SK-N-SH treated with all-trans-retinoic acid at 6 μM for 48 hours (cell line): ENCODE measurements at regions not wholly inside any gene's neighbourhood (a gene's known extent, or its start where the extent isn't known, plus 50 kb on each side); places are given as distances from the start of the nearest gene placed in this dataset.

Experiments
- ATAC-seq: fragments of 200-7000 bp; cut with Tn5 transposase; 3 replicates; pipeline ENCODE4 v1.9.1; 2020; ENCODE audit warnings: mild to moderate bottlenecking, moderate library complexity
- ARNTL ChIP-seq: fragments of 450-650 bp; formaldehyde crosslinking; IDR thresholded peaks from 2 replicates; pipeline ENCODE4 v1.5.0; 2020; ENCODE audit warnings: low read depth, mild to moderate bottlenecking, moderate library complexity, borderline replicate concordance
- BACH2 ChIP-seq: fragments of 250-450 bp; sonication (Bioruptor Pico); IDR thresholded peaks from 2 replicates; pipeline ENCODE4 v1.9.0; 2021; ENCODE audit warnings: mild to moderate bottlenecking, borderline replicate concordance
- CSRNP3 ChIP-seq: fragments of 250-450 bp; sonication (Bioruptor Pico); IDR thresholded peaks from 2 replicates; pipeline ENCODE4 v1.5.1; 2021; ENCODE audit warnings: mild to moderate bottlenecking, moderate library complexity
- ESRRG ChIP-seq: fragments of 250-450 bp; sonication (Bioruptor Pico); IDR thresholded peaks from 2 replicates; pipeline ENCODE4 v1.6.1; 2021; ENCODE audit warnings: mild to moderate bottlenecking
- ISL1 ChIP-seq: fragments of 250-450 bp; sonication (Bioruptor Pico); IDR thresholded peaks from 2 replicates; pipeline ENCODE4 v2.1.2; 2022; ENCODE audit warnings: mild to moderate bottlenecking, moderate library complexity
- PATZ1 ChIP-seq: fragments of 250-450 bp; sonication (Bioruptor Pico); IDR thresholded peaks from 2 replicates; pipeline ENCODE4 v1.8.0; 2020; ENCODE audit warnings: mild to moderate bottlenecking, moderate library complexity, borderline replicate concordance
- PPARA ChIP-seq: fragments of 250-450 bp; sonication (Bioruptor Pico); IDR thresholded peaks from 2 replicates; pipeline ENCODE4 v1.5.0; 2020; ENCODE audit warnings: mild to moderate bottlenecking, borderline replicate concordance
- ZNF565 ChIP-seq: fragments of 450-650 bp; formaldehyde crosslinking; conservative IDR thresholded peaks from 2 replicates; pipeline ENCODE4 v1.5.0; 2020; ENCODE audit warnings: low read depth, mild to moderate bottlenecking, moderate library complexity
- ZNF70 ChIP-seq: fragments of 450-650 bp; formaldehyde crosslinking; IDR thresholded peaks from 2 replicates; pipeline ENCODE4 v1.5.0; 2020; ENCODE audit warnings: mild to moderate bottlenecking, moderate library complexity
- ZNF8 ChIP-seq: fragments of 450-650 bp; formaldehyde crosslinking; IDR thresholded peaks from 2 replicates; pipeline ENCODE4 v1.5.0; 2020; ENCODE audit warnings: mild to moderate bottlenecking, moderate library complexity
- TF ChIP-seq, protein P1 (sequence below): fragments of 250-450 bp; sonication (Bioruptor Pico); IDR thresholded peaks from 2 replicates; pipeline ENCODE4 v1.5.0; 2020; ENCODE audit warnings: mild to moderate bottlenecking, moderate library complexity
- TF ChIP-seq, protein P2 (sequence below): fragments of 250-450 bp; sonication (Bioruptor Pico); IDR thresholded peaks from 2 replicates; pipeline ENCODE4 v1.5.1; 2020; ENCODE audit warnings: low read depth, mild to moderate bottlenecking, moderate library complexity

DNA sequence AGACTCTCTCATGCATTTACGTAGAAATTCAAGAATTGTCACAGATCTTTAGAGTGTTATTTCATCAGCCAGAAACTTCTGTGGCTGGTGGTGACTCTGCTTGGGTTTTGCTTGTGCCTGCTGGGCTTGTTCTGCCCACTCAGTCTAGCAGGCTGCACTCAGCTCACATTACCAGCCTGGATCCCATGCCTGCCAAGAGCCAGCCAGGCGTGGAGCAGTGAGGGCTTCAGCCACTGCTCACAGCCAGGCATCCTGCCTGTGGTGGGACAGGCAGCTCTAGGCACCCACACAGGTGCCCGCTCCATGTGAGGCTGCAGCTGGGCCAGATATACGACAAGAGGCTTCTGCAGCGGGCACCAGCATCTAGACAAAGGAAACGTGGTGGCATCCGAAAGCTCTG lies 1213.3 kb upstream of the RAG2 start:
- TF ChIP-seq ARNTL (no peak), CSRNP3 (no peak)
- TF ChIP-seq, all 23 proteins: peak for 0
- no peak for ATAC-seq

- no peak for ATAC-seq
- TF ChIP-seq BACH2 (CRISPR knock-in tag): no peak
- TF ChIP-seq, all 23 proteins: peak for 0
These were observed 1206.6 kb upstream of the RAG2 start for GRCh38 chr11:37804666-37805065.

DNA sequence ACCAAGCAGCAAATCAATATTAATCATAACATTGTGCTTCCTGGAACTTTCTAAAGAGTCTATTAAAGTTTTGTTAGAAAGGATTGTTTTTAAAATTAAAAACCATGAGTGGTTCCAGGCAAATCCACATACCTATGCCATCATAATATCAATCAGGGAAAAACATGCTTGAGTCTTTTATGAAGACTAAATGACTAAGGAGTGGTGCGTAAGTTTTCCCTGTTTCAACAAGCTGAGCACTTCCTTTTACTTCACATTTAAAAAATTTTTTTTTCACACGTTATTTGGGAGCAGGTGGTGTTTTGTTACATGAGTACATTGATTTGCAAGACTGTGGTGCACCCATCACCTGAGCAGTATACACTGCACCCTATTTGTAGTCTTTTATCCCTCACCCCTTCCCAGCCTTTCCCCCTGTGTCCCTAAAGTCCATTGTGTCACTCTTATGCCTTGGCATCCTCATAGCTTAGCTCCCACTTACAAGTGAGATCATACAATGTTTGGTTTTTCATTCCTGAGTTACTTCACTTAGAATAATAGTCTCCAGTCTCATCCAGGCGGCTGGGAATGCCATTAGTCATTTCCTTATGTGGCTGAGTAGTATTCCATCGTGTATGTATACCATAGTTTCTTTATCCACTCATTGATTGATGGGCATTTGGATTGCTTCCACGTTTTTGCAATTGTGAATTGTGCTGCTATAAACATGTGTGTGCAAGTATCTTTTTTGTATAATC lies 1190.3 kb upstream of the RAG2 start:
- TF ChIP-seq ISL1 (CRISPR knock-in tag) (no peak), ZNF8 (peak; percentile 48; the same call in 1 of the 2 replicates)
- no peak; the same call in 2 of the 3 replicates for ATAC-seq

DNA sequence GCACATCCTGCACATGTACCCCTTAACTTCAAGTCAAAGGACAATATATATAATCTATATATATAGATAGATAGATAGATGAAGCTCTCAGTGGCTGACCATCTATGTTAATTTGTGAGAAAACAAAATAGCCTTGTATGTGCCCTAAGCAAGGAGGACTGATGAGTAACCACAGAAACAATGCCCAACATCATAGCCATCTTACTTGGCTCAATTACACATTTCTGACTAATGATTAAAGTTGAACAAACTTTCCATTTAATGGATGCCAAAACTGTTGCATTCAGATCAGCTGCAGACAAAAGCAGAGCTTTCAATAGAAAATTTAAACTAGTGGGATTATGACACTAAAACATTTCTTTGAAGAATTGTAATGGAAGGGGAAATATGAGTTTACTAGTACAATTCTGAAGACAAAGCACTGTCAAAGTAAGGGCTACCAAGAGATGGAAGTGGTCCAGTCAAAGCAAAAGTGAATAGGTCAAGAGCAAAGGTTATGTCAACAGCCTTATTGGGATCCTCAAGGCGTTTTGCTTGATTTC lies 1188.2 kb upstream of the RAG2 start:
- no peak for TF ChIP-seq PPARA (CRISPR knock-in tag)
- TF ChIP-seq ZNF565 (CRISPR knock-in tag): no peak
- TF ChIP-seq, protein P1, sequence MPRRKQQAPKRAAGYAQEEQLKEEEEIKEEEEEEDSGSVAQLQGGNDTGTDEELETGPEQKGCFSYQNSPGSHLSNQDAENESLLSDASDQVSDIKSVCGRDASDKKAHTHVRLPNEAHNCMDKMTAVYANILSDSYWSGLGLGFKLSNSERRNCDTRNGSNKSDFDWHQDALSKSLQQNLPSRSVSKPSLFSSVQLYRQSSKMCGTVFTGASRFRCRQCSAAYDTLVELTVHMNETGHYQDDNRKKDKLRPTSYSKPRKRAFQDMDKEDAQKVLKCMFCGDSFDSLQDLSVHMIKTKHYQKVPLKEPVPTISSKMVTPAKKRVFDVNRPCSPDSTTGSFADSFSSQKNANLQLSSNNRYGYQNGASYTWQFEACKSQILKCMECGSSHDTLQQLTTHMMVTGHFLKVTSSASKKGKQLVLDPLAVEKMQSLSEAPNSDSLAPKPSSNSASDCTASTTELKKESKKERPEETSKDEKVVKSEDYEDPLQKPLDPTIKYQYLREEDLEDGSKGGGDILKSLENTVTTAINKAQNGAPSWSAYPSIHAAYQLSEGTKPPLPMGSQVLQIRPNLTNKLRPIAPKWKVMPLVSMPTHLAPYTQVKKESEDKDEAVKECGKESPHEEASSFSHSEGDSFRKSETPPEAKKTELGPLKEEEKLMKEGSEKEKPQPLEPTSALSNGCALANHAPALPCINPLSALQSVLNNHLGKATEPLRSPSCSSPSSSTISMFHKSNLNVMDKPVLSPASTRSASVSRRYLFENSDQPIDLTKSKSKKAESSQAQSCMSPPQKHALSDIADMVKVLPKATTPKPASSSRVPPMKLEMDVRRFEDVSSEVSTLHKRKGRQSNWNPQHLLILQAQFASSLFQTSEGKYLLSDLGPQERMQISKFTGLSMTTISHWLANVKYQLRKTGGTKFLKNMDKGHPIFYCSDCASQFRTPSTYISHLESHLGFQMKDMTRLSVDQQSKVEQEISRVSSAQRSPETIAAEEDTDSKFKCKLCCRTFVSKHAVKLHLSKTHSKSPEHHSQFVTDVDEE (CRISPR knock-in tag): no peak
- no peak for TF ChIP-seq ZNF70 (CRISPR knock-in tag)
- TF ChIP-seq ESRRG (CRISPR knock-in tag): no peak
- TF ChIP-seq, all 23 proteins: peak for 0
- ATAC-seq: no peak

DNA sequence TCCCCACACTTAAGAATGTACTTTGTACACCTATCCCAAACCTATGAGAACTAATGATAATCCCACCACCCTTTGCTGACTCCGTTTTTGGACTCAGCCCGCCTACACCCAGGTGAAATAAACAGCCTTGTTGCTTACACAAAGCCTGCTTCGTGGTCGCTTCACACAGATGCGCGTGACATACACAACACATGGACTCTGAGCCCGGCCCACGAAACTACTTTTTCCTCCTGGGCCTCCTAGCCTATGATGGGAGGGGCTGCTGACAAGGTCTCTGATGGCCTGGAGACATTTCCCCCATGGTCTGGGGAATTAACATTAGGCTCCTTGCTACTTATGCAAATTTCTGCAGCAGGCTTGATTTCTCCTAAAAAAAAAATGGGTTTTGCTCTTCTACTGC lies 1176.4 kb upstream of the RAG2 start:
- ATAC-seq: no peak
- TF ChIP-seq ZNF70 (CRISPR knock-in tag) (no peak), ESRRG (CRISPR knock-in tag) (no peak), PATZ1 (CRISPR knock-in tag) (no peak), CSRNP3 (no peak)
- TF ChIP-seq, protein P1 (CRISPR knock-in tag): no peak
- TF ChIP-seq, protein P2, sequence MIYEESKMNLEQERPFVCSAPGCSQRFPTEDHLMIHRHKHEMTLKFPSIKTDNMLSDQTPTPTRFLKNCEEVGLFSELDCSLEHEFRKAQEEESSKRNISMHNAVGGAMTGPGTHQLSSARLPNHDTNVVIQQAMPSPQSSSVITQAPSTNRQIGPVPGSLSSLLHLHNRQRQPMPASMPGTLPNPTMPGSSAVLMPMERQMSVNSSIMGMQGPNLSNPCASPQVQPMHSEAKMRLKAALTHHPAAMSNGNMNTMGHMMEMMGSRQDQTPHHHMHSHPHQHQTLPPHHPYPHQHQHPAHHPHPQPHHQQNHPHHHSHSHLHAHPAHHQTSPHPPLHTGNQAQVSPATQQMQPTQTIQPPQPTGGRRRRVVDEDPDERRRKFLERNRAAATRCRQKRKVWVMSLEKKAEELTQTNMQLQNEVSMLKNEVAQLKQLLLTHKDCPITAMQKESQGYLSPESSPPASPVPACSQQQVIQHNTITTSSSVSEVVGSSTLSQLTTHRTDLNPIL (CRISPR knock-in tag): no peak
